Peyer's patch (tissue), 4 donors: ENCODE measurements at regions not wholly inside any gene's neighbourhood (a gene's known extent, or its start where the extent isn't known, plus 50 kb on each side); places are given as distances from the start of the nearest gene placed in this dataset.

ENCODE experiments used
- POLR2A ChIP-seq, 2 donors: fragments of 450-650 bp; IDR thresholded peaks; one replicate each; pipeline ENCODE4 v1.5.1; 2017; ENCODE audit warnings: antibody characterized with exemption in 2 of 2, mild to moderate bottlenecking in 2 of 2, moderate library complexity in 2 of 2
- TF ChIP-seq, protein P1 (sequence below), 6 experiments: fragments of 450-650 bp in 4 of 6; fragments of 200-600 bp in 2 of 6; sonication (generic) in 1 of 6; IDR thresholded peaks; one replicate each; pipeline ENCODE4 v1.5.1; 2017 to 2019; ENCODE audit warnings: antibody characterized with exemption in 6 of 6, mild to moderate bottlenecking in 3 of 6, moderate library complexity in 1 of 6

DNA sequence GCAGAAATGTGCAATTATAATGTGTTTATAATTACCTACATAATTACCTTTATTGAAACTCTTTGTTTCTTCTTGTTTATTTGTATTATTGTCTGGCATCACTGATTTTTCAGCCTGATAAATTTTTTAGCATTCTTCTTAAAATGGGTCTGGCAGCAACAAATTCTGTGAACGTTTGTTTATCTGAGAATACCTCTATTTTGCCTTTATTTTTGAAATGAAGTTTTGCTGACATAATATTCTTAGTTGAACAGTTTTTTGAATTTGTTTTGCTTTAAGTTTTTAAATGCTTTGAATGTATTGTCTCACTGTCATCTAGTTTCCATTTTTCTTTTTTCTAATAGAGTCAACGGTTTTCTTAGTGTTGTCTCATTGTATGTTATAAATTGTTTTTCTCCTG lies 1152.0 kb upstream of the CDH2 start:
- no peak for TF ChIP-seq POLR2A (IDR thresholded peaks at IDR 0.05)
- TF ChIP-seq, protein P1, sequence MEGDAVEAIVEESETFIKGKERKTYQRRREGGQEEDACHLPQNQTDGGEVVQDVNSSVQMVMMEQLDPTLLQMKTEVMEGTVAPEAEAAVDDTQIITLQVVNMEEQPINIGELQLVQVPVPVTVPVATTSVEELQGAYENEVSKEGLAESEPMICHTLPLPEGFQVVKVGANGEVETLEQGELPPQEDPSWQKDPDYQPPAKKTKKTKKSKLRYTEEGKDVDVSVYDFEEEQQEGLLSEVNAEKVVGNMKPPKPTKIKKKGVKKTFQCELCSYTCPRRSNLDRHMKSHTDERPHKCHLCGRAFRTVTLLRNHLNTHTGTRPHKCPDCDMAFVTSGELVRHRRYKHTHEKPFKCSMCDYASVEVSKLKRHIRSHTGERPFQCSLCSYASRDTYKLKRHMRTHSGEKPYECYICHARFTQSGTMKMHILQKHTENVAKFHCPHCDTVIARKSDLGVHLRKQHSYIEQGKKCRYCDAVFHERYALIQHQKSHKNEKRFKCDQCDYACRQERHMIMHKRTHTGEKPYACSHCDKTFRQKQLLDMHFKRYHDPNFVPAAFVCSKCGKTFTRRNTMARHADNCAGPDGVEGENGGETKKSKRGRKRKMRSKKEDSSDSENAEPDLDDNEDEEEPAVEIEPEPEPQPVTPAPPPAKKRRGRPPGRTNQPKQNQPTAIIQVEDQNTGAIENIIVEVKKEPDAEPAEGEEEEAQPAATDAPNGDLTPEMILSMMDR (IDR thresholded peaks at IDR 0.05): no peak
